ENCODE measurements at regions not wholly inside any gene's neighbourhood (a gene's known extent, or its start where the extent isn't known, plus 50 kb on each side); places are given as distances from the start of the nearest gene placed in this dataset.

GRCh38 chr6:50141100-50141499, 91.4 kb upstream of the DEFB112 start:
- Histone ChIP-seq H3K9me3 (ENCODE audit: control insufficient read depth, low read depth, low read length) (no peaks in the 10 kb centered on the region), H3K36me3 (ENCODE audit: control insufficient read depth, insufficient read depth, low read length) (no peaks in the 10 kb centered on the region)
- no peak for DNase-seq

DNA sequence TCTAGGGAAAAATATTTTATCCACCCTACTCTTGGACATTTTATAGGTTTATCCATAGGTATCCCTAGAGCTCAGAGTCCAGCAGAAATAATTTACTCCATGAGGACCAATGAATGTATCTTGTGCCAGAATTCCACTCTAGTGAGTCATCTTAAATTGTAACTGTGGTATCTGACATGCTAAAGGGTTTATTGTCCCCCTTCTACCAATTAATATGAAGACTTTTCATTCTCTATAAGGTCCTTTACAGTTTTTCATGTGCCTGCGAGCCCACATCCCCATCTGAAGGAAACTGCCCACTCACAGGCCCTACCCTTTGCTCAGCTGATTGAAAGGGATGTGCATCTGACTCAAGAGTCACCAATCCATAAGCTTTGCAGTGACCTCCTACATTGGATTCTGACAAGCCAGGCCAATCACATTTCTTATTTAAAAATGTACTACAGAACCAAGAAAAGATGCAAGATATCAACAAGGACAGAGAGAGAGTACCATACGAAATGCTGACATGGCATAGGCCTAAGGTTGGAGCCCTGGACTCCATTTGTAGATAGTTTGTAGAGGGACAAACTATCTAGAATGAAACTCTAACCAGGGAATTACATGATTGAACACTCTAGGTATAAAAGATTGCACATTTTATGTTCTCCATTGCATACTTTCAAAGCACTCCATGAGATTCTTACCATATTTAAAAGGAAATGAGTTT, 93.4 kb upstream of the DEFB112 start:
- DNase-seq: no peak
- Histone ChIP-seq H3K4me3 (ENCODE audit: low read length) (no peak overlapping the region), H3K4me1 (ENCODE audit: control insufficient read depth, insufficient read depth, low read length) (no peaks in the 10 kb centered on the region), H3K9me3 (ENCODE audit: control insufficient read depth, low read depth, low read length) (no peaks in the 10 kb centered on the region), H3K27me3 (ENCODE audit: control insufficient read depth, insufficient read depth, low read length) (no peaks in the 10 kb centered on the region), H3K27ac (ENCODE audit: low read length) (no peak overlapping the region), H3K36me3 (ENCODE audit: control insufficient read depth, insufficient read depth, low read length) (no peaks in the 10 kb centered on the region)
- WGBS (ENCODE audit: insufficient coverage, low lambda C conversion rate): 83% methylated on average over 1 of the region's 2 CpGs

More at GRCh38 chr6:50141100-50141499, 91.4 kb upstream of the DEFB112 start:
- Histone ChIP-seq H3K27ac (ENCODE audit: low read length) (no peak overlapping the region), H3K27me3 (ENCODE audit: control insufficient read depth, insufficient read depth, low read length) (no peaks in the 10 kb centered on the region), H3K4me1 (ENCODE audit: control insufficient read depth, insufficient read depth, low read length) (no peaks in the 10 kb centered on the region), H3K4me3 (ENCODE audit: low read length) (no peak overlapping the region)

- no peaks in the 10 kb centered on the region for H3K4me1 ChIP-seq (ENCODE audit: control insufficient read depth, insufficient read depth, low read length)
- no peaks in the 10 kb centered on the region for H3K36me3 ChIP-seq (ENCODE audit: control insufficient read depth, insufficient read depth, low read length)
- no peak for DNase-seq
- H3K27ac ChIP-seq (ENCODE audit: low read length): no peak overlapping the region
- H3K4me3 ChIP-seq (ENCODE audit: low read length): no peak overlapping the region
- H3K27me3 ChIP-seq (ENCODE audit: control insufficient read depth, insufficient read depth, low read length): no peaks in the 10 kb centered on the region
- no peaks in the 10 kb centered on the region for H3K9me3 ChIP-seq (ENCODE audit: control insufficient read depth, low read depth, low read length)
These were observed 95.4 kb upstream of the DEFB112 start for GRCh38 chr6:50145125-50145524.

DNA sequence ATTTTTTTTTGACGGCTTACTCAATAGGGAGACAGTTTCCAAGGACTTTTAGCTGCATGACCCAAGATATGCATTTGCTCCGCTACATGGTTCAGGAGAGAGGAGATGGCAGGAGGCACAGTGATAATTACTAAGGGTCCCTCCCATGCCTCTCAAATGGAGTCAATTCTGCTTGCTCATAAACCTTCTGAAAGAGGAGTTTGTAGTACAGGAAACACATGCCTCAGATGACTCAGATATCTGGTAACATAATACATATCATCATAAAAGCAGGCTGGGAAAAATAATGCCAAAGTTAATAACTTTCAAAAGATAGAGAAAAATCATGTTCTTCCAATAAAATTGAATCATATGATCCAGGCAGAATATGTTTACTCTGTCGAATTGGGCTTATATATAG, 97.6 kb upstream of the DEFB112 start:
- Histone ChIP-seq H3K4me3 (ENCODE audit: low read length) (no peak overlapping the region), H3K27me3 (ENCODE audit: control insufficient read depth, insufficient read depth, low read length) (no peaks in the 10 kb centered on the region), H3K27ac (ENCODE audit: low read length) (no peak overlapping the region), H3K4me1 (ENCODE audit: control insufficient read depth, insufficient read depth, low read length) (no peaks in the 10 kb centered on the region), H3K36me3 (ENCODE audit: control insufficient read depth, insufficient read depth, low read length) (no peaks in the 10 kb centered on the region), H3K9me3 (ENCODE audit: control insufficient read depth, low read depth, low read length) (no peaks in the 10 kb centered on the region)
- 100% methylated on average over 1 of the region's 3 CpGs for whole genome bisulfite sequencing (ENCODE audit: insufficient coverage, low lambda C conversion rate)
- no peak for DNase-seq

DNA sequence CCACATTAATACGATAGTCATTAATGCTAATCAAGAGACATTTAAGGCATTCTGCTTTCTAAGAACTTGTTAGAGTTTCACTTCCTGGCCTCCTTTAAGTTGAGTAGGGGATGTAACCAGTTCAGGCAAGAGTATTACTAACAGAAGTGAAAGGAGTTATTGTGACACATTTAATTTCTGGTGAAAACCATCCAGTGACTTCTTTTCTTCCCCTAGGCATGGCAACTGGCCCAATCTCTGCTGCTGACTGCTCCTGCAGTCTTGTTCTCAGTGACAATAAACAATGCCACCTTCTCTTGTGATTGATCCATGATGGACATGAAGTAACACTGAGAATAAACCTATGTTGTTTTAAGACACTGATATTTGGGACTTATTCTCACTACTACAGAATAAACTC, 130.9 kb upstream of the DEFB112 start:
- Histone ChIP-seq H3K27me3 (ENCODE audit: control insufficient read depth, insufficient read depth, low read length) (no peaks in the 10 kb centered on the region), H3K4me3 (ENCODE audit: low read length) (no peak overlapping the region), H3K36me3 (ENCODE audit: control insufficient read depth, insufficient read depth, low read length) (no peaks in the 10 kb centered on the region), H3K4me1 (ENCODE audit: control insufficient read depth, insufficient read depth, low read length) (no peaks in the 10 kb centered on the region), H3K9me3 (ENCODE audit: control insufficient read depth, low read depth, low read length) (no peaks in the 10 kb centered on the region), H3K27ac (ENCODE audit: low read length) (no peak overlapping the region)
- 100% methylated on average over 1 of the region's 1 CpG for WGBS (ENCODE audit: insufficient coverage, low lambda C conversion rate)
- DNase-seq: no peak

DNA sequence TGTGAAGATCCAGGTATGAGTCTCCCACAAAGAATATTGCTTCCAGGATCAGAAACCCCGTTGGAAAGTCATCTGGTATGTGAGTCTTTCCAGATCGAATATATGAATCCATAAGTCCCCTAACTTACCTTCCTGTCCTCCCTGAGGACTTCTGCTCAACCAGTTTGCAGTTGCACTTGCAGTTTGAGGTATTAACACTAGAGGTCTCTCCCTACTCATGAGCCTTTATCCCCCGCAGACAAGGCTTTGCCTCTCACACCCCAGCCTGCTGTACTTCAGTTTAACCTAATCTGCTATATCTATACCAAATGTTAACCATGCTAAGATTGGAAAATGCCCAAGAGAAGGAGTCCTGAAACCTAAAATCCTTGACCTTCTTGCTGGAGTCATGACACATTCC, 135.3 kb upstream of the DEFB112 start:
- no peaks in the 10 kb centered on the region for H3K9me3 ChIP-seq (ENCODE audit: control insufficient read depth, low read depth, low read length)
- H3K4me3 ChIP-seq (ENCODE audit: low read length): no peak overlapping the region
- DNase-seq: no peak
- no peaks in the 10 kb centered on the region for H3K4me1 ChIP-seq (ENCODE audit: control insufficient read depth, insufficient read depth, low read length)
- no peaks in the 10 kb centered on the region for H3K36me3 ChIP-seq (ENCODE audit: control insufficient read depth, insufficient read depth, low read length)
- WGBS (ENCODE audit: insufficient coverage, low lambda C conversion rate): no CpG with 5 or more reads among the region's 3 CpGs
- no peaks in the 10 kb centered on the region for H3K27me3 ChIP-seq (ENCODE audit: control insufficient read depth, insufficient read depth, low read length)
- no peak overlapping the region for H3K27ac ChIP-seq (ENCODE audit: low read length)

DNA sequence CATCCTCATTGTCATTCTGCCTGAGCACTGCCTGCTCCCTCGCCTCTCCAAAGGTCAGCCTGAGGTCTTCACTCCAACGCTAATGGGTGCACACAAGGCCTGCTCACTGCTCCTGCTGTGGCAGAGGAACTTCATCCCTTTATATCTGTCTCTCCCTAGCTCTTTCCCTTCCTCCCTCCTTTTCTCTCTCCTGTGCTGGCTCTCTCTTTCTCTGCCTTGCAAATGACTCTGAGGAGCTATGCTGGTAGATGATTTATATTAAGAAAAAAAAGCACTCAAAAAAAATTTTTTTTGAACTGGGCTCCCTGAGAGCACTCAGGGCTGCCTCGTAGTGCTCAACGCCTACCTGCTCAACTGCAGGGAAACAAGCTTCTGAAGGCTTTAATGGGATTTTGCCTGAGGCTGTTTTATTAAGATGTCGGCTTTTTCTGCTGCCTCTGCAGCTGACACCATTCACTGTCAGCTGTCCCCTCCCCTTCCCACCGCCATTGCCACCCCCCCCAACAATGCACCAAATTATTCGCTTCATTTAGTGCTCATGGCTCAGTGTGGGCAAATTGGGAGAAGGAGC, 137.7 kb upstream of the DEFB112 start:
- H3K36me3 ChIP-seq (ENCODE audit: control insufficient read depth, insufficient read depth, low read length): no peaks in the 10 kb centered on the region
- DNase-seq: no peak
- no peaks in the 10 kb centered on the region for H3K4me1 ChIP-seq (ENCODE audit: control insufficient read depth, insufficient read depth, low read length)
- no peak overlapping the region for H3K27ac ChIP-seq (ENCODE audit: low read length)
- no peaks in the 10 kb centered on the region for H3K27me3 ChIP-seq (ENCODE audit: control insufficient read depth, insufficient read depth, low read length)
- no peaks in the 10 kb centered on the region for H3K9me3 ChIP-seq (ENCODE audit: control insufficient read depth, low read depth, low read length)
- no peak overlapping the region for H3K4me3 ChIP-seq (ENCODE audit: low read length)
- 51% methylated on average over 3 of the region's 7 CpGs for whole genome bisulfite sequencing (ENCODE audit: insufficient coverage, low lambda C conversion rate)

DNA sequence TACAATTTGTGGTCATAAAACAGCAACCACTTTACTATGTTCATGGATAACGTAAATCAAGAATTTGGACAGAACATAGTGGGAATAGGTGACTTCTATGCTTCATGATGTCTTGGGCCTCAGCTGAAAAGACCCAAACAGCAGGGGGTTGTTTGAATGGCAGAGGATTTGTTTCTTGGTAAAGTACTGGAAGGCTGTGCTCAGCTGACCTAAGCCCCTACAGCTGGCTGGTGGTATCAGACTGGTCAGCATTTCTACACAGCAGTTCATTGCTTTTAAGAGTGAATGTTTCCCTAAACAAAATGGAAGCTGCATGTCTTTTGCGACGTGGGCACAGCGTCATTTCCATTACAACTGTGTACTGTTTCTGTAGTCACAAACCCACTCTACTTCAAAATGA, 148.5 kb upstream of the DEFB112 start:
- H3K27me3 ChIP-seq (ENCODE audit: control insufficient read depth, insufficient read depth, low read length): no peaks in the 10 kb centered on the region
- H3K36me3 ChIP-seq (ENCODE audit: control insufficient read depth, insufficient read depth, low read length): no peaks in the 10 kb centered on the region
- H3K4me3 ChIP-seq (ENCODE audit: low read length): no peak overlapping the region
- H3K9me3 ChIP-seq (ENCODE audit: control insufficient read depth, low read depth, low read length): no peaks in the 10 kb centered on the region
- DNase-seq: no peak
- H3K4me1 ChIP-seq (ENCODE audit: control insufficient read depth, insufficient read depth, low read length): no peaks in the 10 kb centered on the region
- WGBS (ENCODE audit: insufficient coverage, low lambda C conversion rate): 100% methylated on average over 1 of the region's 4 CpGs
- H3K27ac ChIP-seq (ENCODE audit: low read length): no peak overlapping the region

GRCh38 chr6:50202766-50203165, 153.0 kb upstream of the DEFB112 start:
- Histone ChIP-seq H3K9me3 (ENCODE audit: control insufficient read depth, low read depth, low read length) (no peaks in the 10 kb centered on the region), H3K27me3 (ENCODE audit: control insufficient read depth, insufficient read depth, low read length) (no peaks in the 10 kb centered on the region), H3K4me3 (ENCODE audit: low read length) (no peak overlapping the region), H3K27ac (ENCODE audit: low read length) (no peak overlapping the region), H3K4me1 (ENCODE audit: control insufficient read depth, insufficient read depth, low read length) (no peaks in the 10 kb centered on the region), H3K36me3 (ENCODE audit: control insufficient read depth, insufficient read depth, low read length) (no peaks in the 10 kb centered on the region)
- no peak for DNase-seq

- no peak for DNase-seq
- H3K4me1 ChIP-seq (ENCODE audit: control insufficient read depth, insufficient read depth, low read length): no peaks in the 10 kb centered on the region
- H3K27me3 ChIP-seq (ENCODE audit: control insufficient read depth, insufficient read depth, low read length): no peaks in the 10 kb centered on the region
- WGBS (ENCODE audit: insufficient coverage, low lambda C conversion rate): 100% methylated on average over 1 of the region's 1 CpG
- H3K27ac ChIP-seq (ENCODE audit: low read length): no peak overlapping the region
- H3K4me3 ChIP-seq (ENCODE audit: low read length): no peak overlapping the region
- H3K9me3 ChIP-seq (ENCODE audit: control insufficient read depth, low read depth, low read length): no peaks in the 10 kb centered on the region
- H3K36me3 ChIP-seq (ENCODE audit: control insufficient read depth, insufficient read depth, low read length): no peaks in the 10 kb centered on the region
These were observed 161.9 kb upstream of the DEFB112 start for GRCh38 chr6:50211582-50211981.

- Histone ChIP-seq H3K4me1 (ENCODE audit: control insufficient read depth, insufficient read depth, low read length) (no peaks in the 10 kb centered on the region), H3K9me3 (ENCODE audit: control insufficient read depth, low read depth, low read length) (no peaks in the 10 kb centered on the region), H3K4me3 (ENCODE audit: low read length) (no peak overlapping the region), H3K36me3 (ENCODE audit: control insufficient read depth, insufficient read depth, low read length) (no peaks in the 10 kb centered on the region), H3K27me3 (ENCODE audit: control insufficient read depth, insufficient read depth, low read length) (no peaks in the 10 kb centered on the region), H3K27ac (ENCODE audit: low read length) (no peak overlapping the region)
- WGBS (ENCODE audit: insufficient coverage, low lambda C conversion rate): no CpG with 5 or more reads among the region's 1 CpG
- no peak for DNase-seq
These were observed 163.4 kb upstream of the DEFB112 start for GRCh38 chr6:50213146-50213545.

Data from large intestine (tissue), 3 donors.